IMR-90 (cell line): ENCODE measurements at regions not wholly inside any gene's neighbourhood (a gene's known extent, or its start where the extent isn't known, plus 50 kb on each side); places are given as distances from the start of the nearest gene placed in this dataset.
A peak's percentile ranks its signal among the peaks of the same experiment; 100 is the strongest.

ENCODE experiments used
- ATAC-seq: fragments of 200-7000 bp; cut with Tn5 transposase; 2 replicates; pipeline ENCODE4 v1.9.1; 2020; ENCODE audit warnings: low read depth, mild to moderate bottlenecking, moderate library complexity
- BruUV-seq: library from RNA; stranded (reverse); fragments of 400-500 nt; replicated peaks from 2 replicates; lab custom pipeline; 2021; lab: Mats Ljungman, UMichigan
- CTCF ChIA-PET: fragments of 300-600 bp; formaldehyde crosslinking; extraction: SDS; loops from one replicate; lab custom pipeline; 2021; ENCODE audit warnings: antibody characterized with exemption; lab: Yijun Ruan, JAX
- POLR2A ChIA-PET: fragments of 300-600 bp; sonication (Branson Sonifier 250); formaldehyde crosslinking; loops from one replicate; lab custom pipeline; 2022; ENCODE audit warnings: antibody characterized with exemption; ENCODE audit not compliant: unreplicated experiment; lab: Charles Lee
- DNase-seq: peaks from one replicate; pipeline ENCODE4 v3.0.0; 2013
- H2AFZ ChIP-seq: replicated peaks from 2 replicates; pipeline ENCODE3; 2013; ENCODE audit warnings: low read length, mild to moderate bottlenecking; ENCODE audit not compliant: poor library complexity
- H2AK5ac ChIP-seq: 2 replicates; pipeline ENCODE4 v1.6.1; 2013; ENCODE audit warnings: low read depth, low read length, inconsistent platforms
- H2AK9ac ChIP-seq: replicated peaks from 2 replicates; pipeline ENCODE3; 2013; ENCODE audit warnings: mild to moderate bottlenecking, low read depth, low read length, moderate library complexity; ENCODE audit not compliant: poor library complexity
- H2BK120ac ChIP-seq: 2 replicates; pipeline ENCODE4 v1.6.1; 2013; ENCODE audit warnings: low read depth, low read length, inconsistent platforms
- H2BK15ac ChIP-seq: 3 replicates; pipeline ENCODE4 v1.6.1; 2013; ENCODE audit warnings: low read depth, low read length, inconsistent platforms
- H2BK20ac ChIP-seq: 2 replicates; pipeline ENCODE4 v1.6.1; 2013; ENCODE audit warnings: low read depth, mild to moderate bottlenecking, inconsistent platforms, low read length, moderate library complexity
- H2BK5ac ChIP-seq: 2 replicates; pipeline ENCODE4 v1.6.1; 2013; ENCODE audit warnings: mild to moderate bottlenecking, low read depth, low read length, inconsistent platforms; ENCODE audit not compliant: poor library complexity, severe bottlenecking
- H3K14ac ChIP-seq: replicated peaks from 2 replicates; pipeline ENCODE4 v1.6.1; 2013; ENCODE audit warnings: low read depth, low read length, inconsistent platforms
- H3K18ac ChIP-seq: 2 replicates; pipeline ENCODE4 v1.6.1; 2013; ENCODE audit warnings: low read depth, low read length, control low read depth
- H3K23ac ChIP-seq: 2 replicates; pipeline ENCODE4 v1.6.1; 2013; ENCODE audit warnings: low read depth, low read length, inconsistent platforms
- H3K27ac ChIP-seq: 2 replicates; pipeline ENCODE4 v1.5.1; 2013; ENCODE audit warnings: mild to moderate bottlenecking, control low read depth, low read length; ENCODE audit not compliant: insufficient read depth
- H3K27me3 ChIP-seq: 2 replicates; pipeline ENCODE4 v1.6.1; 2013; ENCODE audit warnings: low read length; ENCODE audit not compliant: control insufficient read depth, insufficient read depth
- H3K36me3 ChIP-seq: 2 replicates; pipeline ENCODE4 v1.6.1; 2013; ENCODE audit warnings: low read length, mixed read lengths; ENCODE audit not compliant: control insufficient read depth, insufficient read depth
- H3K4ac ChIP-seq: 2 replicates; pipeline ENCODE4 v1.6.1; 2013; ENCODE audit warnings: low read depth, low read length, inconsistent platforms
- H3K4me1 ChIP-seq: 2 replicates; pipeline ENCODE4 v1.6.1; 2013; ENCODE audit warnings: low read length, mixed read lengths; ENCODE audit not compliant: control insufficient read depth, insufficient read depth
- H3K4me2 ChIP-seq: 2 replicates; pipeline ENCODE4 v1.6.1; 2013; ENCODE audit warnings: low read depth, mild to moderate bottlenecking, control low read depth, low read length, moderate library complexity
- H3K4me3 ChIP-seq: 2 replicates; pipeline ENCODE4 v1.5.1; 2013; ENCODE audit warnings: low read depth, mild to moderate bottlenecking, control low read depth, low read length, moderate library complexity; ENCODE audit not compliant: insufficient read depth
- H3K56ac ChIP-seq: 2 replicates; pipeline ENCODE4 v1.6.1; 2013; ENCODE audit warnings: low read length, inconsistent platforms; ENCODE audit not compliant: insufficient read depth; ENCODE audit errors: extremely low read depth
- H3K79me1 ChIP-seq, 2 experiments: 2 replicates each; pipeline ENCODE4 v1.6.1; 2013; ENCODE audit warnings: low read length in 2 of 2, inconsistent platforms in 1 of 2, low read depth in 1 of 2
- H3K9ac ChIP-seq: 2 replicates; pipeline ENCODE4 v1.6.1; 2013; ENCODE audit warnings: low read depth, low read length, control low read depth
- H3K9me1 ChIP-seq: 2 replicates; pipeline ENCODE4 v1.6.1; 2013; ENCODE audit warnings: low read length, inconsistent platforms; ENCODE audit not compliant: insufficient read depth
- H3K9me3 ChIP-seq: 2 replicates; pipeline ENCODE4 v1.6.1; 2013; ENCODE audit warnings: low read length; ENCODE audit not compliant: control insufficient read depth, insufficient read depth
- H4K20me1 ChIP-seq: 2 replicates; pipeline ENCODE4 v1.6.1; 2013; ENCODE audit warnings: low read length, inconsistent platforms; ENCODE audit not compliant: insufficient read depth
- H4K5ac ChIP-seq: 2 replicates; pipeline ENCODE4 v1.6.1; 2013; ENCODE audit warnings: mild to moderate bottlenecking, low read depth, low read length, control low read depth
- H4K8ac ChIP-seq, 2 experiments: 2 replicates each; pipeline ENCODE4 v1.6.1; 2013; ENCODE audit warnings: low read depth in 2 of 2, low read length in 2 of 2, control low read depth in 1 of 2, inconsistent platforms in 1 of 2
- H4K91ac ChIP-seq: 2 replicates; pipeline ENCODE4 v1.6.1; 2013; ENCODE audit warnings: low read depth, low read length, inconsistent platforms; ENCODE audit not compliant: insufficient read depth
- BHLHE40 ChIP-seq: fragments of 150-350 bp; IDR thresholded peaks from 2 replicates; pipeline ENCODE4 v1.6.1; 2016; ENCODE audit warnings: mild to moderate bottlenecking, low read depth, low read length
- NFE2L2 ChIP-seq: fragments of 150-350 bp; IDR thresholded peaks from 2 replicates; pipeline ENCODE4 v1.6.1; 2016; ENCODE audit warnings: low read depth, mild to moderate bottlenecking, low read length
- POLR2A ChIP-seq: IDR thresholded peaks from 2 replicates; pipeline ENCODE4 v1.6.1; 2012; ENCODE audit warnings: mild to moderate bottlenecking, low read depth, low read length
- RAD21 ChIP-seq: IDR thresholded peaks from 2 replicates; pipeline ENCODE4 v1.6.1; 2012; ENCODE audit warnings: low read length, improper control_type of control experiment
- RFX5 ChIP-seq: IDR thresholded peaks from 2 replicates; pipeline ENCODE4 v1.8.0; 2012; ENCODE audit warnings: low read depth, mild to moderate bottlenecking, low read length, moderate library complexity
- SMC3 ChIP-seq: fragments of 150-350 bp; IDR thresholded peaks from 2 replicates; pipeline ENCODE4 v1.6.1; 2016; ENCODE audit warnings: low read depth, mild to moderate bottlenecking, antibody characterized with exemption, low read length, moderate library complexity
- WGBS, 2 experiments: methylation state at CpG; one replicate each; pipeline versions ENCODE4 v1.1.5 to v1.1.7; 2013; ENCODE audit warnings: missing lambda C conversion rate in 2 of 2; ENCODE audit not compliant: insufficient read length in 1 of 2; ENCODE audit errors: extremely low coverage in 2 of 2; 5-methylcytosine and 5-hydroxymethylcytosine counted together
- dilution Hi-C: fragments of 300-500 bp; cut with HindIII; formaldehyde crosslinking; loops from one replicate; pipeline ENCODE4 v1.14.3; 2018; ENCODE audit warnings: low sequenced_read_pairs; ENCODE audit not compliant: unreplicated experiment
- in situ Hi-C: fragments of 300-500 bp; cut with MboI; formaldehyde crosslinking; loops from 3 replicates; pipeline ENCODE4 v1.14.3; 2019; ENCODE audit warnings: low sequenced_read_pairs, inconsistent platforms, mixed read lengths
- intact Hi-C: fragments of 100-400 bp; cut with micrococcal nuclease; formaldehyde crosslinking; loops from 2 replicates; pipeline ENCODE4 v1.10.0; 2022

- WGBS, 2 experiments = 30% methylated on average over 2 of the region's 14 CpGs; no CpG with 5 or more reads in 1 of the 2 experiments
- peak overlapping the region; percentile 51; the same call in 1 of the 2 replicates for H3K27ac ChIP-seq
- intact Hi-C loops = no loop called here
Measured at GRCh38 chr10:30188556-30189237, 129.3 kb upstream of the JCAD start.

More at GRCh38 chr10:30188556-30189237, 129.3 kb upstream of the JCAD start:
- Histone ChIP-seq H3K27me3 (no peaks in the 10 kb centered on the region), H2AFZ (peak overlapping the region; percentile 58), H3K36me3 (no peaks in the 10 kb centered on the region), H2BK5ac (peak overlapping the region; percentile 48), H3K4ac (peak overlapping the region; percentile 84), H4K20me1 (peaks cover 5% of the 10 kb centered on the region), H2BK20ac (peak overlapping the region; percentile 91), H3K23ac (peak overlapping the region; percentile 35; the same call in 1 of the 2 replicates), H3K9ac (no peak overlapping the region), H4K91ac (peak overlapping the region; percentile 64), H4K8ac (peak overlapping the region; percentile 15 to 67; a peak in 1 of 4 replicates), H3K18ac (peak overlapping the region; percentile 39), H3K4me3 (no peak overlapping the region), H3K14ac (peak overlapping the region; percentile 61; the same call in 1 of the 2 replicates), H4K5ac (peak overlapping the region; percentile 7; the same call in 1 of the 2 replicates), H3K4me2 (peak overlapping the region; percentile 8; the same call in 1 of the 2 replicates), H2BK15ac (peak overlapping the region; percentile 72; the same call in 2 of the 3 replicates), H2AK5ac (peak overlapping the region; percentile 92), H3K9me3 (peaks cover 2% of the 10 kb centered on the region; the same call in 1 of the 2 replicates), H3K79me1 (peaks cover 0 to 5% of the 10 kb centered on the region in 2 experiments; a peak in 1 of 4 replicates), H2AK9ac (peak overlapping the region; percentile 20), H3K9me1 (peaks cover 32% of the 10 kb centered on the region), H3K56ac (no peak overlapping the region), H3K4me1 (peaks cover 35% of the 10 kb centered on the region), H2BK120ac (peak overlapping the region; percentile 92)
- dilution Hi-C loops (no loop called here), in situ Hi-C loops (no loop called here)
- ChIA-PET CTCF (no interaction called here), POLR2A (no interaction called here)
- ATAC-seq (peak; percentile 47), DNase-seq (no peak)
- no TSS peak for BruUV-seq
- TF ChIP-seq RAD21 (no peak), SMC3 (no peak), POLR2A (no peak), NFE2L2 (no peak), RFX5 (no peak), BHLHE40 (peak; percentile 69)
